ENCODE measurements at regions not wholly inside any gene's neighbourhood (a gene's known extent, or its start where the extent isn't known, plus 50 kb on each side); places are given as distances from the start of the nearest gene placed in this dataset.

DNA sequence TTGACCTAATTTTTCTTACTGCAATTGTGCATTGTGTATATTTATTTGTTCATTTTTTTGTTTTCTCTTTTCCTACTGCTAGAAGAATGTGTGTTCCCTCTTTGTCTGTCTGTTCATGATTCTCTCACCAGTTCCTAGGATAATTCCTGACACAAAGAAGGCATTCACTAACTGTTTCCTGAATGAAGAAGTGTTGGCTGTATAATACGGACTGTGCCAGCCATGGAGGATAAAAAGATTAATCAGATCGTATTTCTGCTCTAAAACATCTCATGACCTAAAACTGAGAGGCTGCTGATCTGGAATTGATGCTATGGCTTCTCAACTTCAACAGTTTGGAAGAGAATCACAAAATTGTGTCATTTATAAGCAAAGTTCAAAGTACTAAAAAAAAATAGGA lies 563.1 kb upstream of the FRG1 start:
- DNase-seq (ENCODE audit: low read depth in 2 of 2), result no peak

- no peak for DNase-seq (ENCODE audit: low read depth in 2 of 2)
Measured at GRCh38 chr4:189385098-189385497, 555.6 kb upstream of the FRG1 start.

- no peak for DNase-seq (ENCODE audit: low read depth in 2 of 2)
Measured at GRCh38 chr4:189385579-189385978, 555.1 kb upstream of the FRG1 start.

GRCh38 chr4:189396435-189396834 lies 544.2 kb upstream of the FRG1 start:
- DNase-seq (ENCODE audit: low read depth in 2 of 2), result no peak

GRCh38 chr4:189404271-189404670 lies 536.4 kb upstream of the FRG1 start:
- DNase-seq (ENCODE audit: low read depth in 2 of 2), result no peak

- DNase-seq (ENCODE audit: low read depth in 2 of 2), result no peak
Measured at GRCh38 chr4:189409158-189409557, 531.5 kb upstream of the FRG1 start.

- no peak for DNase-seq (ENCODE audit: low read depth in 2 of 2)
Measured at GRCh38 chr4:189414021-189414420, 526.7 kb upstream of the FRG1 start.

GRCh38 chr4:189420572-189420971 lies 520.1 kb upstream of the FRG1 start:
- no peak for DNase-seq (ENCODE audit: low read depth in 2 of 2)

DNA sequence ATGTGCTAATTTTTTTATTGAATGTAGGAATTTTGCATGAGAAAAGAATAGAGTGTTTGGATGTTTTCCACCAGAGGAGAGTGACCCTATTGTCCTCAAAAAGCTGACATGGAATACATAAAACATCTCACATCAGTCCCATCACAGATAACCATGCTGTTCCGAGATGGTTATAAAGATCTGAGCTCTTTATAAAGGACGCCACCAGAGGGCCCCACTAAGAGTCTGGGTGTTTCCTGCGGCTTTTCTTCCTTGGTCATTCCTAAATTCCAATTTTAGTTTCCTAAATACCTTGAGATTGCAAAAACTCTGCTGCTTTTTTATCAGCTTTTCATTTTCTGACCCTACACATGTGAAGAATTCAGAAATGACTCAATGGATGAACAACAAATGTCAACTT lies 504.5 kb upstream of the FRG1 start:
- no peak for DNase-seq (ENCODE audit: low read depth in 2 of 2)

GRCh38 chr4:189440716-189441115 lies 500.0 kb upstream of the FRG1 start:
- no peak for DNase-seq (ENCODE audit: low read depth in 2 of 2)

DNA sequence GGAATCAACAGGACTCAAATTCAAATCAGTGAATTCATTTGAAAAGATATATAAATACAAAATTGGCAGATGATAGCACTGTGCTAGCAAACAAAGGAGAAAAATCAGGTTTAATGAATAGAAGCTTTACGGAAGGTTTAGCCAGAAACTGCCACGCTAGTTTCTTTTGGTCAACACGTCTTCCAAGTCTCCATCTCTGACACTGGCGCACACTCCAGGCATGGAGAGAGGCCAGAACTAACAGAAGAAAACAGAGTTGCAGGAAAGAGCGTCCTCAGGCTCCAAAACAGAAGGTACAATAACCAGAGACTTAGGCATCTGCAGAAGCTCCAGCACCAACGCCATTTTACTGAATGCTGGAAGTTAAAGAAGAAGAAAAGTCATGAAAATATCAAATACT lies 497.3 kb upstream of the FRG1 start:
- DNase-seq (ENCODE audit: low read depth in 2 of 2), result no peak

GRCh38 chr4:189445613-189446012 lies 495.1 kb upstream of the FRG1 start:
- no peak for DNase-seq (ENCODE audit: low read depth in 2 of 2)

GRCh38 chr4:189463734-189464133 lies 476.9 kb upstream of the FRG1 start:
- no peak for DNase-seq (ENCODE audit: low read depth in 2 of 2)

DNA sequence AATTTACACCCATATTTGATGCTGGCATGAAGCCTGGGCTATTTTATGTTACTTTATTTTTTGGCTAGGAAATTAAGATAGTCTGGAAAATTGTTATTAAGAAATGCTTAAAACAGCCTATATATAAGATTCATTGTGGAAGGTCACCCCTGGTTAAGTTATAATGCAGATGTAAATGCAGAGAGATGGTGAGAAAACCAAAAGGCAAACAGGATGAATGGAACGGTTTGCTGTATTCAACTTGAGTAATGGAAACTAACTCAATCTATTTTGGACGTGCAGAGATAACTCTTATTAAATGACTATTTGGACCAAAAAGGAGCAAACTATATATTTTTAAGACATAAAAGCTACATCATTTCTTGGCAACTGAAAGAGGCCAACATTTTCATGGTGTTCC lies 446.3 kb upstream of the FRG1 start:
- no peak for DNase-seq (ENCODE audit: low read depth in 2 of 2)

GRCh38 chr4:189497516-189497915 lies 443.2 kb upstream of the FRG1 start:
- no peak for DNase-seq (ENCODE audit: low read depth in 2 of 2)

- DNase-seq (ENCODE audit: low read depth in 2 of 2), result no peak
Measured at GRCh38 chr4:189497996-189498395, 442.7 kb upstream of the FRG1 start.

GRCh38 chr4:189498457-189498856 lies 442.2 kb upstream of the FRG1 start:
- DNase-seq (ENCODE audit: low read depth in 2 of 2), result no peak

DNA sequence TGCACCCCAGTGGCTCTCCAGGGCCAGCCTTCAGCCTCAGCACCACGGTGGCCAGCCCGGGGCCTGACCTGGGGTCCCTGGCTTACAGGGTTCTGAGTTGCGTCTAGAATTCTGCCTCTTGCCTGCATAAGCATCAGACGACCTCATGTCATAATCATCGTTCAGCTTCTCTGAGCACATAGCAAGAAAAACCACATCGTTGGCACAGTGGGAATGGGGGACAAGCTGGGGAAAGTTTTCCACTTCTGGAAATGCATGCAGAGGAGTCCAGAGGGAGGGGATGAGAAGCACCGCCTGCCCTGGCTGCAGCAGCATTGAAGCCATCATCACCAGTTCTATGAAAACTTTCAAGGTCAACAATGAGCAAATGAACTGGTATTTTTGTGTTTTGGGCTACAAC lies 441.0 kb upstream of the FRG1 start:
- DNase-seq (ENCODE audit: low read depth in 2 of 2), result no peak

DNA sequence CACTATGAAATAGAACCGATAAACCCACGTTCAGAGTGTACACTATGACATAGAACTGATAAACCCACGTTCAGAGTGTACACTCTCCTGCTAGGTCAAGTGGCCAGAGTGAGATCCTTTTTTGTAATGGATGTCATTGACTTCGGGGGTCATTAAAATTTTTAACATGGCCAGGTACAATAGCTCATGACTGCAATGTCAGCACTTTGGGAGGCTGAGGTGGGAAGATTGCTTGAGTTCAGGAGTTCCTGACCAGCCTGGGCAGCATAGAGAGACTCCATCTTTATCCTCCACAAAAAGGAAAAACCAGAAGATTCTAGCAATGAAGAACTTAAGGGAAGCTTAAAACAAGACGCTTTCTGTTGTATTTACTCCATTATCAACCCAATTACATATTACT lies 439.7 kb upstream of the FRG1 start:
- DNase-seq (ENCODE audit: low read depth in 2 of 2), result no peak

- no peak for DNase-seq (ENCODE audit: low read depth in 2 of 2)
Measured at GRCh38 chr4:189502841-189503435, 437.7 kb upstream of the FRG1 start.

DNA sequence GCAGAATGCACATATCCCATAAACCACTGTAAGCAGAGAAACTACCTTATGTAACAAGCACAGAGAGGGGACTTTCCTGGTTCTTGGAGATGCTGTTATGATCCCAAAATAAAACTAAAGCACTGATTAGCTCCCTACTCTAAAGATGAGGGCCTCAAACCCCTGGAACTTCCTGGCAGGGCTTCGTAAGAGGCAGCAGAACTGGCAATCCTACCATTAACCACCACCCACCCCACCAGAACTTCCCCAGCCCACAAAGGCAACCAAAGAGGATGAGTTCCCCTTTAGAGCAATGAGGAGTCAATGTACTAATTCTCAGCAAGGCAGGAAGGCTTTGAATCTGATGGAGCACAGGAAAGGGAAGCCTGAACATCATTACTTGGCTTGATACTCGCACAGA lies 436.5 kb upstream of the FRG1 start:
- DNase-seq (ENCODE audit: low read depth in 2 of 2), result no peak

- DNase-seq (ENCODE audit: low read depth in 2 of 2), result no peak
Measured at GRCh38 chr4:189505380-189505779, 435.3 kb upstream of the FRG1 start.

GRCh38 chr4:189506080-189506479 lies 434.6 kb upstream of the FRG1 start:
- DNase-seq (ENCODE audit: low read depth in 2 of 2), result no peak

- DNase-seq (ENCODE audit: low read depth in 2 of 2), result no peak
Measured at GRCh38 chr4:189507060-189507459, 433.6 kb upstream of the FRG1 start.

GRCh38 chr4:189510601-189511000 lies 430.1 kb upstream of the FRG1 start:
- no peak for DNase-seq (ENCODE audit: low read depth in 2 of 2)
